H9 (cell line): ENCODE measurements at regions not wholly inside any gene's neighbourhood (a gene's known extent, or its start where the extent isn't known, plus 50 kb on each side); places are given as distances from the start of the nearest gene placed in this dataset.

Source experiments
- DNase-seq: peaks from one replicate; pipeline ENCODE4 v3.0.0-alpha.2; 2017
- H2AFZ ChIP-seq: one replicate; pipeline ENCODE4 v1.6.1; 2013; ENCODE audit warnings: mild to moderate bottlenecking, low read length, control low read depth, moderate library complexity
- H2AK5ac ChIP-seq: 2 replicates; pipeline ENCODE4 v1.6.1; 2013; ENCODE audit warnings: low read length, control low read depth, mixed read lengths; ENCODE audit not compliant: insufficient read length
- H2BK120ac ChIP-seq: one replicate; pipeline ENCODE4 v1.6.1; 2013; ENCODE audit warnings: low read depth, mild to moderate bottlenecking, low read length, control low read depth, inconsistent platforms; ENCODE audit not compliant: poor library complexity, severe bottlenecking
- H2BK12ac ChIP-seq: 2 replicates; pipeline ENCODE4 v1.6.1; 2013; ENCODE audit warnings: low read length, control low read depth, mixed read lengths, low read depth; ENCODE audit not compliant: insufficient read length
- H2BK15ac ChIP-seq: 2 replicates; pipeline ENCODE4 v1.6.1; 2013; ENCODE audit warnings: low read depth, low read length, control low read depth
- H2BK20ac ChIP-seq: one replicate; pipeline ENCODE4 v1.6.1; 2013; ENCODE audit warnings: low read depth, mild to moderate bottlenecking, low read length, control low read depth, inconsistent platforms; ENCODE audit not compliant: poor library complexity, severe bottlenecking
- H2BK5ac ChIP-seq: 2 replicates; pipeline ENCODE4 v1.6.1; 2013; ENCODE audit warnings: low read length, control low read depth, mixed read lengths; ENCODE audit not compliant: insufficient read length
- H3K14ac ChIP-seq: 2 replicates; pipeline ENCODE4 v1.6.1; 2013; ENCODE audit warnings: low read length, control low read depth; ENCODE audit not compliant: insufficient read depth
- H3K18ac ChIP-seq: 2 replicates; pipeline ENCODE4 v1.6.1; 2013; ENCODE audit warnings: low read depth, mild to moderate bottlenecking, mixed read lengths, low read length, control low read depth; ENCODE audit not compliant: insufficient read length
- H3K23ac ChIP-seq: 2 replicates; pipeline ENCODE4 v1.6.1; 2013; ENCODE audit warnings: low read length, control low read depth, mixed read lengths, low read depth; ENCODE audit not compliant: insufficient read length
- H3K23me2 ChIP-seq: 2 replicates; pipeline ENCODE4 v1.6.1; 2013; ENCODE audit warnings: low read depth, mild to moderate bottlenecking, mixed read lengths, low read length, control low read depth; ENCODE audit not compliant: insufficient read length, poor library complexity, severe bottlenecking
- H3K27ac ChIP-seq: 2 replicates; pipeline ENCODE4 v1.5.1; 2013; ENCODE audit warnings: low read length, control low read depth, mixed read lengths, low read depth; ENCODE audit not compliant: insufficient read length
- H3K27me3 ChIP-seq: 2 replicates; pipeline ENCODE4 v1.6.1; 2013; ENCODE audit warnings: low read length, control low read depth, inconsistent platforms; ENCODE audit not compliant: insufficient read depth
- H3K4ac ChIP-seq: 2 replicates; pipeline ENCODE4 v1.6.1; 2013; ENCODE audit warnings: low read depth, mild to moderate bottlenecking, control low read depth, inconsistent platforms, low read length, moderate library complexity
- H3K4me1 ChIP-seq: 2 replicates; pipeline ENCODE4 v1.6.1; 2013; ENCODE audit warnings: low read length, control low read depth, inconsistent platforms; ENCODE audit not compliant: insufficient read depth
- H3K4me2 ChIP-seq: 2 replicates; pipeline ENCODE4 v1.6.1; 2013; ENCODE audit warnings: low read length, control low read depth, mixed read lengths; ENCODE audit not compliant: insufficient read length, insufficient read depth
- H3K56ac ChIP-seq: 2 replicates; pipeline ENCODE4 v1.6.1; 2013; ENCODE audit warnings: low read depth, mild to moderate bottlenecking, mixed read lengths, low read length, control low read depth; ENCODE audit not compliant: insufficient read length
- H3K79me1 ChIP-seq: 2 replicates; pipeline ENCODE4 v1.6.1; 2013; ENCODE audit warnings: low read depth, mild to moderate bottlenecking, moderate library complexity, low read length, control low read depth, inconsistent platforms; ENCODE audit not compliant: insufficient read depth, poor library complexity, severe bottlenecking
- H3K79me2 ChIP-seq: 2 replicates; pipeline ENCODE4 v1.6.1; 2013; ENCODE audit warnings: low read length, control low read depth, inconsistent platforms; ENCODE audit not compliant: insufficient read depth
- H3K9ac ChIP-seq: 2 replicates; pipeline ENCODE4 v1.6.1; 2013; ENCODE audit warnings: low read length, control low read depth, mixed read lengths; ENCODE audit not compliant: insufficient read length; ENCODE audit errors: extremely low read depth
- H3K9me3 ChIP-seq: one replicate; pipeline ENCODE4 v1.6.1; 2013; ENCODE audit warnings: low read depth, low read length, inconsistent platforms; ENCODE audit not compliant: control insufficient read depth
- H3T11ph ChIP-seq: one replicate; pipeline ENCODE4 v1.6.1; 2013; ENCODE audit warnings: mild to moderate bottlenecking, low read length, control low read depth, inconsistent platforms
- H4K20me1 ChIP-seq: one replicate; pipeline ENCODE4 v1.6.1; 2013; ENCODE audit not compliant: control insufficient read depth, insufficient read length, insufficient read depth
- H4K5ac ChIP-seq: 2 replicates; pipeline ENCODE4 v1.6.1; 2013; ENCODE audit warnings: low read depth, mild to moderate bottlenecking, mixed read lengths, low read length, control low read depth; ENCODE audit not compliant: insufficient read length
- H4K8ac ChIP-seq: replicated peaks from 2 replicates; pipeline ENCODE4 v1.6.1; 2013; ENCODE audit warnings: low read length, control low read depth, mixed read lengths, low read depth; ENCODE audit not compliant: insufficient read length
- H4K91ac ChIP-seq: 2 replicates; pipeline ENCODE4 v1.6.1; 2013; ENCODE audit warnings: low read depth, mild to moderate bottlenecking, moderate library complexity, mixed read lengths, low read length, control low read depth; ENCODE audit not compliant: insufficient read length
- H3K27ac Mint-ChIP-seq, 3 experiments: 2 replicates in 2 of 3; 3 replicates in 1 of 3; pipeline ENCODE4 v1.8.0; 2020 to 2021; ENCODE audit warnings: mixed read lengths in 3 of 3, mild to moderate bottlenecking in 1 of 3, moderate library complexity in 1 of 3
- H3K27me3 Mint-ChIP-seq: 2 replicates; pipeline ENCODE4 v1.8.0; 2021; ENCODE audit warnings: low read depth, mild to moderate bottlenecking, moderate library complexity, mixed read lengths
- H3K36me3 Mint-ChIP-seq, 3 experiments: 2 replicates in 2 of 3; 3 replicates in 1 of 3; pipeline ENCODE4 v1.8.0; 2020 to 2021; ENCODE audit warnings: low read depth in 3 of 3, mixed read lengths in 3 of 3; ENCODE audit not compliant: insufficient read depth in 1 of 3
- H3K4me1 Mint-ChIP-seq, 2 experiments: 2 replicates each; pipeline ENCODE4 v1.8.0; 2020; ENCODE audit warnings: mixed read lengths in 2 of 2
- H3K4me3 Mint-ChIP-seq, 2 experiments: 2 replicates in 1 of 2; 3 replicates in 1 of 2; pipeline ENCODE4 v1.8.0; 2020 to 2021; ENCODE audit warnings: mild to moderate bottlenecking in 2 of 2, mixed read lengths in 2 of 2, moderate library complexity in 1 of 2
- H3K9me3 Mint-ChIP-seq, 2 experiments: 2 replicates in 1 of 2; 3 replicates in 1 of 2; pipeline ENCODE4 v1.8.0; 2020; ENCODE audit warnings: mild to moderate bottlenecking in 2 of 2, mixed read lengths in 2 of 2, moderate library complexity in 1 of 2
- CTCF ChIP-seq: fragments of 200-600 bp; sonication (generic); conservative IDR thresholded peaks from 3 replicates; pipeline ENCODE4 v1.8.0; 2021; ENCODE audit warnings: antibody characterized with exemption, mild to moderate bottlenecking
- WGBS: extraction: QIAGEN DNeasy Blood & Tissue Kit; methylation state at CpG from one replicate; pipeline ENCODE4 v1.1.7; 2013; ENCODE audit warnings: missing lambda C conversion rate, low lambda C conversion rate, mixed read lengths; ENCODE audit not compliant: insufficient read length; ENCODE audit errors: extremely low coverage; 5-methylcytosine and 5-hydroxymethylcytosine counted together

GRCh38 chr3:177831361-177831760 is 634.1 kb upstream of the TBL1XR1 start:
- Histone ChIP-seq H3K27ac (no peak overlapping the region), H2BK12ac (no peak overlapping the region), H4K91ac (no peak overlapping the region), H3K23me2 (no peaks in the 10 kb centered on the region), H3K9me3 (no peaks in the 10 kb centered on the region), H2AFZ (no peak overlapping the region), H2BK5ac (no peak overlapping the region), H3K9ac (no peak overlapping the region), H3K79me1 (no peaks in the 10 kb centered on the region), H3K4me1 (no peaks in the 10 kb centered on the region), H3K4ac (no peak overlapping the region), H2AK5ac (no peak overlapping the region), H3K56ac (no peak overlapping the region), H4K5ac (no peak overlapping the region), H4K20me1 (no peaks in the 10 kb centered on the region), H3K18ac (no peak overlapping the region), H4K8ac (no peak overlapping the region), H3K4me2 (no peak overlapping the region), H3K23ac (no peak overlapping the region), H3T11ph (no peak overlapping the region), H3K27me3 (no peaks in the 10 kb centered on the region), H3K79me2 (no peaks in the 10 kb centered on the region), H3K14ac (no peak overlapping the region), H2BK15ac (no peak overlapping the region), H2BK120ac (no peak overlapping the region), H2BK20ac (no peak overlapping the region)
- Mint-ChIP-seq H3K9me3 (no peaks in the 10 kb centered on the region), H3K4me3 (no peak overlapping the region), H3K27ac (no peak overlapping the region), H3K36me3 (no peaks in the 10 kb centered on the region), H3K4me1 (peaks cover 3% of the 10 kb centered on the region in 2 experiments; a peak in 2 of 4 replicates), H3K27me3 (no peaks in the 10 kb centered on the region)
- WGBS: no CpG with 5 or more reads among the region's 4 CpGs
- no peak for TF ChIP-seq CTCF
- no peak for DNase-seq
